ENCODE measurements at regions not wholly inside any gene's neighbourhood (a gene's known extent, or its start where the extent isn't known, plus 50 kb on each side); places are given as distances from the start of the nearest gene placed in this dataset.

DNA sequence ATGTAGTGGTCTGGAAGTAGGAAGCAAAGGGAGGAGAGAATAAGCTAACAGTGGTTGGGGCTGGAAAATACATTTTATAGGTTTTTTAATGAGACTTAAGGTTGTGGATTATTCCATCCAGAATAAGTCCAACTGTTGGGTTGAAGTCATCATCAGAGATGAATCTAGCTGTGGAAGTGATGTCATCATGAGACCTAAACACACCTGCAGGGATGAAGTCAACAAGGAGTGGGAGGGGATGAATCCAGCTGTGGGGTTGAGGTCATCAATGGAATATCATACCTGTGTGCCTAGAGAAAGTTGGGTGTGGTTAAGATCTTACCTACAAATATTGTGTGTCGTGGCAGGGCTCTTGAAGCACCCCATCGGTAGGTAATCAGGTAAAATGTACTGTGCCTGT, 730.7 kb downstream of the RFPL4B start:
- H3K4me3 ChIP-seq, result no peak overlapping the region
- DNase-seq (ENCODE audit: low read depth, low spot score), result no peak
- H3K27ac ChIP-seq, result no peak overlapping the region
- H3K9me3 ChIP-seq (ENCODE audit: low read depth, low read length), result no peaks in the 10 kb centered on the region
- H3K36me3 ChIP-seq (ENCODE audit: insufficient read depth, low read length), result no peaks in the 10 kb centered on the region
- no peak overlapping the region for H3K9ac ChIP-seq (ENCODE audit: insufficient read length)
- TF ChIP-seq POLR2AphosphoS5 (IDR thresholded peaks at IDR 0.05; ENCODE audit: borderline replicate concordance, low read depth, low read length) (no peak), EZH2 (IDR thresholded peaks at IDR 0.05) (no peak), FOXP2 (optimal IDR thresholded peaks at IDR 0.05; ENCODE audit: control extremely low read depth, extremely low read length, insufficient read depth) (no peak)

DNA sequence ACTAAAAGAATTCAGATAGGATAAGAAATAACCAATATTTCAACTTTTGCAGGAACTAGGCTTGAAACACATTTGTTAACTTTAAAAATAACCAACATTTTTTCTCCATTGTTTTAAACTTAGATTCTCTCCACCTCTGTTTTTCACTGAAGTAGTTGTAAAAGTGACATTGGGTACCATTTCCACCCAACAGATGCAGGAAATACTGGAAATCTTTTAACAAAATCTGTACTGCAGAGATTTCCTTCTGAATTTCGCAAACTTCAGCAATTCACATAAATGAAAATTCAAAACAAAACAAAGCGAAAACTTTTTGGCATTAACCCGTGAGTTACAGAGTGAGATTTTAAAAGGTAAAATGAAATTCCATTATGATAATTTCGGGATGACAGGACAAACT, 731.7 kb downstream of the RFPL4B start:
- no peak overlapping the region for H3K27ac ChIP-seq
- H3K36me3 ChIP-seq (ENCODE audit: insufficient read depth, low read length), result no peaks in the 10 kb centered on the region
- H3K9ac ChIP-seq (ENCODE audit: insufficient read length), result no peak overlapping the region
- DNase-seq (ENCODE audit: low read depth, low spot score), result no peak
- TF ChIP-seq POLR2AphosphoS5 (IDR thresholded peaks at IDR 0.05; ENCODE audit: borderline replicate concordance, low read depth, low read length), result no peak
- no peak for TF ChIP-seq EZH2 (IDR thresholded peaks at IDR 0.05)
- TF ChIP-seq FOXP2 (optimal IDR thresholded peaks at IDR 0.05; ENCODE audit: control extremely low read depth, extremely low read length, insufficient read depth), result no peak
- no peaks in the 10 kb centered on the region for H3K9me3 ChIP-seq (ENCODE audit: low read depth, low read length)
- no peak overlapping the region for H3K4me3 ChIP-seq

DNA sequence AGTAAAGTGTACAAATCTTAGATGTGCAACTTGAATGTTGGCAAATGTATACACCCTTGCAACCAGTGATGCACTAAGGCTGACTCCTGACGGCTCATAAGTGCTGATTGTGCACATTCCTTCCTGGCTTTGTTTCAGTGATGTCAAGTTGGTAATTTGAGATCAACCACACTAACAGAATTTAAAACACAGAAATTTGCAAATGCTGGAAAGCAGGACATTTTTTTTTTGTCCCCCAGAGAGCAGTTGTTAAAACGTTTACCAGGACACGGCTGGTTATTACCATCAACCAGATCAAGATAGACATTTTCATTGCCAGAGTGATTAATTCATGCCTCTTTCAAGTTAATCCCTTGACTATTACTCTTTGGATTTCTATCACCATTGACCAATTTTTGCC, 735.6 kb downstream of the RFPL4B start:
- Histone ChIP-seq H3K36me3 (ENCODE audit: insufficient read depth, low read length) (no peaks in the 10 kb centered on the region), H3K9me3 (ENCODE audit: low read depth, low read length) (no peaks in the 10 kb centered on the region), H3K4me3 (peak overlapping the region; percentile 40), H3K27ac (peak overlapping the region; percentile 52; the same call in 1 of the 2 replicates), H3K9ac (ENCODE audit: insufficient read length) (no peak overlapping the region)
- DNase-seq (ENCODE audit: low read depth, low spot score), result peak; percentile 70
- no peak for TF ChIP-seq EZH2 (IDR thresholded peaks at IDR 0.05)
- TF ChIP-seq POLR2AphosphoS5 (IDR thresholded peaks at IDR 0.05; ENCODE audit: borderline replicate concordance, low read depth, low read length), result no peak; the same call in 1 of the 2 replicates
- TF ChIP-seq FOXP2 (optimal IDR thresholded peaks at IDR 0.05; ENCODE audit: control extremely low read depth, extremely low read length, insufficient read depth), result no peak

DNA sequence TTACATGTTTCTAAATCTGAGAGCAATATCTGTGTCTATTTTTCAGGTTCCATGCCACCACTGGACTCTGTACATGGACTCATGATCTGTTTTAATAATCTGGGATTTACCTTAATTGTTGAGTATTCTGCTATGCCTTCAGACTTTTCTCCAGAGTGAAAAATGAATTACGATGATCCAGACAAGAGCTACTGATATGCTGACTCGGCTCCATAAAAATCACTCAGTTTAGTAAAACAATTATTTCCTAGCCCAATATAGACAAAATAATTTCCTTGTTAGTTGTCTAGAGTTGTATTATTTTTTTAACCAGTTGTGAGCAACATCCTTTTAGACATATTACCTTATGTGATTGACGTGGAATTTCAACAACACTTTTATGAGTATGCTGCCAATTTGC, 736.8 kb downstream of the RFPL4B start:
- Histone ChIP-seq H3K36me3 (ENCODE audit: insufficient read depth, low read length) (no peaks in the 10 kb centered on the region), H3K9ac (ENCODE audit: insufficient read length) (no peak overlapping the region), H3K9me3 (ENCODE audit: low read depth, low read length) (no peaks in the 10 kb centered on the region), H3K4me3 (no peak overlapping the region), H3K27ac (no peak overlapping the region)
- no peak for TF ChIP-seq POLR2AphosphoS5 (IDR thresholded peaks at IDR 0.05; ENCODE audit: borderline replicate concordance, low read depth, low read length)
- no peak for DNase-seq (ENCODE audit: low read depth, low spot score)

DNA sequence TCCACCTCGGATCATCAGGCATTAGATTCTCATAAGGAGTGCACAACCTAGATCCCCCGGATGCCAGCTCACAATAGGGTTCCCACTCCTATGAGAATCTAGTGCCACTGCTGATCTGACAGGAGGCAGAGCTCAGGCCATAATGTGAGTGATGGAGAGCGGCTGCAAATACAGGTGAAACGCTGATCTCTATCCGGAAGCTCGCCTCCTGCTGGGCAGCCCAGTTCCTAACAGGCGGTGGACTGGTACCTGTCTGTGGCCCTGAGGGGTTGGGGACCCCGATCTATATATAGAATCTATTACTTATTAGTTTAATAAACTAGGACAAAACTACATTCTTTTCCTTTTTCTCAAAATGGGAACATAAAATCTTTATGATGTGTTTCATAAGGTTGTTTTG, 741.9 kb downstream of the RFPL4B start:
- Histone ChIP-seq H3K36me3 (ENCODE audit: insufficient read depth, low read length) (no peaks in the 10 kb centered on the region), H3K27ac (no peak overlapping the region), H3K4me3 (no peak overlapping the region), H3K9ac (ENCODE audit: insufficient read length) (no peak overlapping the region), H3K9me3 (ENCODE audit: low read depth, low read length) (no peaks in the 10 kb centered on the region)
- TF ChIP-seq EZH2 (IDR thresholded peaks at IDR 0.05), result no peak
- TF ChIP-seq POLR2AphosphoS5 (IDR thresholded peaks at IDR 0.05; ENCODE audit: borderline replicate concordance, low read depth, low read length), result no peak
- TF ChIP-seq FOXP2 (optimal IDR thresholded peaks at IDR 0.05; ENCODE audit: control extremely low read depth, extremely low read length, insufficient read depth), result no peak
- no peak for DNase-seq (ENCODE audit: low read depth, low spot score)

DNA sequence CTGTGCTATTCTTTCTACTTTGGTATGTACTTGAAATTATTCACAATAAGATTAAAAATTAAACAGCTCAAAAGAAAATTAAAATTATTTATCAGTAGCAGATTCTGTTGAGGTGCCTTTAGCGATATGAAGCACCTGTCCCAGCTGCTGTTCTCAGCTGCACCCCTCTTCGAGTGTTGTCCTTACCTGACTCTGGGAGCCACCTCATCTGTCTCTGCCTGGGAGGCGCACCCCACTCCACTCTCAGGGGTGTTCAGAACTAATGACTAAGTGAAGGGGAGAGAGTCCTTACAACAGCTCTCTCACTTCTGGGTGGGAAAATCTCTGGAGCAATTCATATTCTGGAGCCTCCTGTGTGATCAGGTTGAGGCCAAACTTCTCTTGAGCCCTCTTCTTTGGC, 745.7 kb downstream of the RFPL4B start:
- DNase-seq (ENCODE audit: low read depth, low spot score), result no peak
- H3K27ac ChIP-seq, result no peak overlapping the region
- H3K4me3 ChIP-seq, result no peak overlapping the region
- H3K36me3 ChIP-seq (ENCODE audit: insufficient read depth, low read length), result no peaks in the 10 kb centered on the region
- no peak for TF ChIP-seq EZH2 (IDR thresholded peaks at IDR 0.05)
- TF ChIP-seq FOXP2 (optimal IDR thresholded peaks at IDR 0.05; ENCODE audit: control extremely low read depth, extremely low read length, insufficient read depth), result no peak
- no peak for TF ChIP-seq POLR2AphosphoS5 (IDR thresholded peaks at IDR 0.05; ENCODE audit: borderline replicate concordance, low read depth, low read length)
- no peak overlapping the region for H3K9ac ChIP-seq (ENCODE audit: insufficient read length)
- H3K9me3 ChIP-seq (ENCODE audit: low read depth, low read length), result no peaks in the 10 kb centered on the region

DNA sequence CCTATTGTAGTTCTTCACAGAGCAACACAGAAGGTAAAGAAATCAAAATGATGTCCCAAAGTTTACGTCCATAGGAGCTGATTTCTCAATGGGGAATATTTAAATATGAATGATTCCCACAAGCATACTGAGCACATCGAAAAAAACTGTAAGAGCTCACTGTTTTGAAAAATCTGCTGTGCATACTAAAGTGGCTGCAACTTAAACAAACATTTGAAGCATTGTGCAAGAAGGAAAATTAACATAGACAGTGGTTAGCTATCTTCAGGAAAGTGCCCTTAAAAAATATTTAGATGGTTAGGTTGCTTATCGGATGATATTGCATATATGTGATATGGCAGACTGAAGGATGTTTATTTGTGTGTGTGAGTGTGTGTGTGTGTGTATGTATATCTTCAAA, 747.6 kb downstream of the RFPL4B start:
- Histone ChIP-seq H3K9ac (ENCODE audit: insufficient read length) (no peak overlapping the region), H3K4me3 (0 out of 2 replicates have a peak overlapping the region, but pooled peaks have one; percentile 37)
- TF ChIP-seq EZH2 (IDR thresholded peaks at IDR 0.05) (no peak), POLR2AphosphoS5 (IDR thresholded peaks at IDR 0.05; ENCODE audit: borderline replicate concordance, low read depth, low read length) (no peak), FOXP2 (optimal IDR thresholded peaks at IDR 0.05; ENCODE audit: control extremely low read depth, extremely low read length, insufficient read depth) (peak; percentile 34)

DNA sequence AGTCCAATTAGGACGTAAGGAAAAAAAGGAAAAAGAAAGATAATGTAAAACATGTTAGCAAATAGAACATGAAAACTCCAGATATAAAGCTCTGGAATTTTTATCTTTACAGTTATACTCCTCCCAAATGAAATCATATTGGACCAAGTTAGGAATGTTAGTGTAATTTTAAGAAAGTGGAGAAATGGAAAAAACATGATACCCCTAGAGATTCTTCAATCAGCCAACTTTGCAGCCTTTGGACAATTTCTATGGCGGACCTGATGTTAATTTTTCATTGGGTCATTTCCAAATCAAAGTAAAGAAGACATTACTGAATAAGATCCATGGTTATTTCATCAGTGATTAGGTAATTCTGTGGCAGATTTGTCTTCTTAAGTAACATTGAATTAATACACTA, 748.7 kb downstream of the RFPL4B start:
- Histone ChIP-seq H3K9ac (ENCODE audit: insufficient read length) (no peak overlapping the region), H3K4me3 (no peak overlapping the region), H3K9me3 (ENCODE audit: low read depth, low read length) (no peaks in the 10 kb centered on the region; the same call in 1 of the 2 replicates), H3K36me3 (ENCODE audit: insufficient read depth, low read length) (no peaks in the 10 kb centered on the region), H3K27ac (no peak overlapping the region)
- no peak for TF ChIP-seq FOXP2 (optimal IDR thresholded peaks at IDR 0.05; ENCODE audit: control extremely low read depth, extremely low read length, insufficient read depth)
- no peak for TF ChIP-seq POLR2AphosphoS5 (IDR thresholded peaks at IDR 0.05; ENCODE audit: borderline replicate concordance, low read depth, low read length)
- no peak for TF ChIP-seq EZH2 (IDR thresholded peaks at IDR 0.05)
- DNase-seq (ENCODE audit: low read depth, low spot score), result no peak

More for the DNA sequence above, 747.6 kb downstream of the RFPL4B start:
- DNase-seq (ENCODE audit: low read depth, low spot score), result peak; percentile 79
- Histone ChIP-seq H3K27ac (no peak overlapping the region), H3K36me3 (ENCODE audit: insufficient read depth, low read length) (no peaks in the 10 kb centered on the region), H3K9me3 (ENCODE audit: low read depth, low read length) (no peaks in the 10 kb centered on the region)

DNA sequence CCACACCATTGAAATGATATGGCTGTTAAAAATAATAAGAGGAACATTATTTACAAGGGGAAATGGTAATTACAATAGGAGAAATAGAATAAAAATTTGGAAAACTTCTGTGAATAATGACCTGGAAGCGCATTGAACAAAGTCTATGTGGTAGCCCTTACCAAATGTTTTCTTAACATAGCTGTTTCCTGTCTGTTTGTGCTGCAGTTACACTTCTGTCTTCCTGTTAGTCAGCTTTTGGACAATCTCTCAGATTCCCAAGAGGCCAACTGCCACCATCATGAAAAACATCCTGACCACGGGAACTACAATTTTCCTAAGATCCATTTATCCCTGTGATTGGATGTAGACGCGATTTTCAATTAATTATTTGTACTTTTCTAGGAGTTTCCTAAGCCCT, 754.4 kb upstream of the MARCKS start:
- peak overlapping the region; percentile 9; the same call in 1 of the 2 replicates for H3K27ac ChIP-seq
- DNase-seq (ENCODE audit: low read depth, low spot score), result no peak
- no peak for TF ChIP-seq POLR2AphosphoS5 (IDR thresholded peaks at IDR 0.05; ENCODE audit: borderline replicate concordance, low read depth, low read length)
- no peak for TF ChIP-seq FOXP2 (optimal IDR thresholded peaks at IDR 0.05; ENCODE audit: control extremely low read depth, extremely low read length, insufficient read depth)
- TF ChIP-seq EZH2 (IDR thresholded peaks at IDR 0.05), result no peak
- no peak overlapping the region for H3K4me3 ChIP-seq
- no peaks in the 10 kb centered on the region; the same call in 1 of the 2 replicates for H3K9me3 ChIP-seq (ENCODE audit: low read depth, low read length)
- no peaks in the 10 kb centered on the region for H3K36me3 ChIP-seq (ENCODE audit: insufficient read depth, low read length)
- H3K9ac ChIP-seq (ENCODE audit: insufficient read length), result no peak overlapping the region

Measured in SK-N-MC (cell line).